ENCODE measurements at regions not wholly inside any gene's neighbourhood (a gene's known extent, or its start where the extent isn't known, plus 50 kb on each side); places are given as distances from the start of the nearest gene placed in this dataset.

GRCh38 chr3:8283193-8283592 is 218.4 kb upstream of the LMCD1 start:
- no peak for FAIRE-seq
- TF ChIP-seq POLR2AphosphoS5 (IDR thresholded peaks at IDR 0.05; ENCODE audit: low read depth, low read length), result no peak
- no peak for TF ChIP-seq PAX5 (IDR thresholded peaks at IDR 0.05; ENCODE audit: insufficient read depth, low read length, severe bottlenecking)
- TF ChIP-seq SPI1 (IDR thresholded peaks at IDR 0.05; ENCODE audit: low read depth, low read length), result no peak
- TF ChIP-seq POU2F2 (IDR thresholded peaks at IDR 0.05; ENCODE audit: low read depth, low read length), result no peak
- TF ChIP-seq POLR2A (IDR thresholded peaks at IDR 0.05; ENCODE audit: low read depth, low read length), result no peak
- no peak for TF ChIP-seq TAF1 (IDR thresholded peaks at IDR 0.05; ENCODE audit: low read depth, low read length)
- DNase-seq (ENCODE audit: insufficient read length, low spot score), result no peak

GRCh38 chr3:8286086-8286485 is 215.5 kb upstream of the LMCD1 start:
- TF ChIP-seq POLR2A (IDR thresholded peaks at IDR 0.05; ENCODE audit: low read depth, low read length) (no peak), TAF1 (IDR thresholded peaks at IDR 0.05; ENCODE audit: low read depth, low read length) (no peak), SPI1 (IDR thresholded peaks at IDR 0.05; ENCODE audit: low read depth, low read length) (no peak), PAX5 (IDR thresholded peaks at IDR 0.05; ENCODE audit: insufficient read depth, low read length, severe bottlenecking) (no peak), POLR2AphosphoS5 (IDR thresholded peaks at IDR 0.05; ENCODE audit: low read depth, low read length) (no peak), POU2F2 (IDR thresholded peaks at IDR 0.05; ENCODE audit: low read depth, low read length) (no peak)
- DNase-seq (ENCODE audit: insufficient read length, low spot score), result no peak
- no peak for FAIRE-seq

- DNase-seq (ENCODE audit: insufficient read length, low spot score) (no peak), FAIRE-seq (no peak)
- TF ChIP-seq SPI1 (IDR thresholded peaks at IDR 0.05; ENCODE audit: low read depth, low read length) (no peak), PAX5 (IDR thresholded peaks at IDR 0.05; ENCODE audit: insufficient read depth, low read length, severe bottlenecking) (no peak), TAF1 (IDR thresholded peaks at IDR 0.05; ENCODE audit: low read depth, low read length) (no peak), POU2F2 (IDR thresholded peaks at IDR 0.05; ENCODE audit: low read depth, low read length) (no peak), POLR2AphosphoS5 (IDR thresholded peaks at IDR 0.05; ENCODE audit: low read depth, low read length) (no peak), POLR2A (IDR thresholded peaks at IDR 0.05; ENCODE audit: low read depth, low read length) (no peak)
Measured at GRCh38 chr3:8286749-8287148, 214.9 kb upstream of the LMCD1 start.

GRCh38 chr3:8290611-8291010 is 211.0 kb upstream of the LMCD1 start:
- TF ChIP-seq SPI1 (IDR thresholded peaks at IDR 0.05; ENCODE audit: low read depth, low read length), result no peak
- TF ChIP-seq POLR2A (IDR thresholded peaks at IDR 0.05; ENCODE audit: low read depth, low read length), result no peak
- TF ChIP-seq TAF1 (IDR thresholded peaks at IDR 0.05; ENCODE audit: low read depth, low read length), result no peak
- TF ChIP-seq POU2F2 (IDR thresholded peaks at IDR 0.05; ENCODE audit: low read depth, low read length), result no peak
- TF ChIP-seq PAX5 (IDR thresholded peaks at IDR 0.05; ENCODE audit: insufficient read depth, low read length, severe bottlenecking), result no peak
- FAIRE-seq, result no peak

GRCh38 chr3:8296461-8296860 is 205.2 kb upstream of the LMCD1 start:
- FAIRE-seq (no peak), DNase-seq (ENCODE audit: insufficient read length, low spot score) (no peak)
- TF ChIP-seq POU2F2 (IDR thresholded peaks at IDR 0.05; ENCODE audit: low read depth, low read length) (no peak), PAX5 (IDR thresholded peaks at IDR 0.05; ENCODE audit: insufficient read depth, low read length, severe bottlenecking) (no peak), POLR2A (IDR thresholded peaks at IDR 0.05; ENCODE audit: low read depth, low read length) (no peak), SPI1 (IDR thresholded peaks at IDR 0.05; ENCODE audit: low read depth, low read length) (no peak), POLR2AphosphoS5 (IDR thresholded peaks at IDR 0.05; ENCODE audit: low read depth, low read length) (no peak)

More at GRCh38 chr3:8290611-8291010, 211.0 kb upstream of the LMCD1 start:
- DNase-seq (ENCODE audit: insufficient read length, low spot score), result no peak

GRCh38 chr3:8298021-8298954 is 203.3 kb upstream of the LMCD1 start:
- no peak for FAIRE-seq
- TF ChIP-seq POLR2AphosphoS5 (IDR thresholded peaks at IDR 0.05; ENCODE audit: low read depth, low read length) (no peak), TAF1 (IDR thresholded peaks at IDR 0.05; ENCODE audit: low read depth, low read length) (no peak), POLR2A (IDR thresholded peaks at IDR 0.05; ENCODE audit: low read depth, low read length) (no peak), PAX5 (IDR thresholded peaks at IDR 0.05; ENCODE audit: insufficient read depth, low read length, severe bottlenecking) (no peak), POU2F2 (IDR thresholded peaks at IDR 0.05; ENCODE audit: low read depth, low read length) (no peak)
- no peak for DNase-seq (ENCODE audit: insufficient read length, low spot score)

- TF ChIP-seq POU2F2 (IDR thresholded peaks at IDR 0.05; ENCODE audit: low read depth, low read length), result no peak
- TF ChIP-seq TAF1 (IDR thresholded peaks at IDR 0.05; ENCODE audit: low read depth, low read length), result no peak
- no peak for TF ChIP-seq POLR2AphosphoS5 (IDR thresholded peaks at IDR 0.05; ENCODE audit: low read depth, low read length)
- TF ChIP-seq SPI1 (IDR thresholded peaks at IDR 0.05; ENCODE audit: low read depth, low read length), result no peak
- TF ChIP-seq POLR2A (IDR thresholded peaks at IDR 0.05; ENCODE audit: low read depth, low read length), result no peak
- TF ChIP-seq PAX5 (IDR thresholded peaks at IDR 0.05; ENCODE audit: insufficient read depth, low read length, severe bottlenecking), result no peak
- FAIRE-seq (peak; percentile 38), DNase-seq (ENCODE audit: insufficient read length, low spot score) (no peak)
Measured at GRCh38 chr3:8301977-8302735, 199.5 kb upstream of the LMCD1 start.

DNA sequence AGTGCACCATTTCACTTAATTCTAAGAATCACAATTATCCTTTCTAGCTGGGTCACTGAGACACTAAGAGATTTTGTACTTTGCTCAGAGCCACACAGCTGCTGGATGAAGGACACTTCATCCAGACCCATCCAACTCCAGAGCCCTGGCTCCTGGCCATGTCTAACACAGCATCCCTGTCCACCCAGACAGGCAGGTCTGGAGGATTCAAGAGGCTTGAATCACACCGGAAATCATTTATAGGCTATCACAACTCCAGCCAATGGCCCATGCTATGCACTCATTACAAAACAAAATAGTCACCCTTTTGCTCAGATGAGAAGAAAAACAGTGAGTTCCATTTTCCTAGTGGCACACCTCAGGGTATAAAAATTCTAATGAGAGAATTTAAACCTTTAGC is 198.2 kb upstream of the LMCD1 start:
- TF ChIP-seq TAF1 (IDR thresholded peaks at IDR 0.05; ENCODE audit: low read depth, low read length), result no peak
- TF ChIP-seq PAX5 (IDR thresholded peaks at IDR 0.05; ENCODE audit: insufficient read depth, low read length, severe bottlenecking), result no peak
- no peak for TF ChIP-seq SPI1 (IDR thresholded peaks at IDR 0.05; ENCODE audit: low read depth, low read length)
- no peak for TF ChIP-seq POU2F2 (IDR thresholded peaks at IDR 0.05; ENCODE audit: low read depth, low read length)
- TF ChIP-seq POLR2AphosphoS5 (IDR thresholded peaks at IDR 0.05; ENCODE audit: low read depth, low read length), result no peak
- TF ChIP-seq POLR2A (IDR thresholded peaks at IDR 0.05; ENCODE audit: low read depth, low read length), result no peak
- FAIRE-seq, result no peak

GRCh38 chr3:8305371-8305770 is 196.3 kb upstream of the LMCD1 start:
- no peak for FAIRE-seq
- no peak for TF ChIP-seq PAX5 (IDR thresholded peaks at IDR 0.05; ENCODE audit: insufficient read depth, low read length, severe bottlenecking)
- TF ChIP-seq SPI1 (IDR thresholded peaks at IDR 0.05; ENCODE audit: low read depth, low read length), result no peak
- TF ChIP-seq POLR2AphosphoS5 (IDR thresholded peaks at IDR 0.05; ENCODE audit: low read depth, low read length), result no peak
- DNase-seq (ENCODE audit: insufficient read length, low spot score), result no peak

More for the DNA sequence above, 198.2 kb upstream of the LMCD1 start:
- DNase-seq (ENCODE audit: insufficient read length, low spot score), result no peak

Measured in GM12891 (cell line).